ENCODE measurements at regions not wholly inside any gene's neighbourhood (a gene's known extent, or its start where the extent isn't known, plus 50 kb on each side); places are given as distances from the start of the nearest gene placed in this dataset.

DNA sequence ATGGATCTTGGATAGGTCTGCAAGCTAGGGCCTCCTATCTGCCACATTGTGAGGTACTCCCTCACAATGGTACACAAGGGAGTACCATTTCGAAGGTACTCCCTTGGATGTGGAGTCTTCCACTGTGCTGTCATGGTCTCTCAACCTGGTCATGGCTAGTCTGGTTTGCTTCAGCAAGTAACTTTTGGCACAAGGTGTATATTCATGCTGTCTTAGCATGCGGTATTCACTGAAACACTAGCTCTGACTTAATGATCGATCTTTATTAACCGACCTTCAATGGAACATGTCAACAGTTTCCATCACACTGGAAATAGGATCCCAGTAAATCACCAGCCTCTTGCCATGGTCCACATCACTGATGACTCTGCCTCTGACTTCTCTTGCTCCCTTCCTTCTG, 77.5 kb upstream of the HS3ST1 start:
- no peaks in the 10 kb centered on the region for H4K20me1 ChIP-seq (ENCODE audit: insufficient read depth)
- no TSS peak for BruUV-seq (replicated peaks)
- ATAC-seq = peak; percentile 32
- H3K9me3 ChIP-seq (ENCODE audit: control insufficient read depth in 1 of 2, insufficient read depth in 1 of 2, low read depth in 1 of 2, low read length in 2 of 2) = peaks cover 0 to 17% of the 10 kb centered on the region in 2 experiments; a peak in 1 of 4 replicates
- POLR2A ChIA-PET = interaction anchor here (0.8 to 4.3 kb wide), 17 partner anchors 10 to 193 kb away, joined by 3 to 53 read pairs (median 5); partner anchors contain the start of gene HS3ST1
- H3K4me2 ChIP-seq (ENCODE audit: low read length) = peak overlapping the region; percentile 41
- DNase-seq (ENCODE audit: low read depth, low spot score) = no peak
- H3K27me3 ChIP-seq (ENCODE audit: insufficient read depth, low read length) = no peaks in the 10 kb centered on the region
- H3K79me2 ChIP-seq (ENCODE audit: insufficient read depth, low read length) = no peaks in the 10 kb centered on the region
- TF ChIP-seq POLR2AphosphoS5 (IDR thresholded peaks at IDR 0.05; ENCODE audit: low read depth, low read length) (peak; percentile 83), JUND (IDR thresholded peaks at IDR 0.05) (no peak)
- peaks cover 56 to 66% of the 10 kb centered on the region in 2 experiments for H3K4me1 ChIP-seq (ENCODE audit: control insufficient read depth in 1 of 2, insufficient read depth in 2 of 2, low read length in 2 of 2)
- H3K9me2 ChIP-seq (ENCODE audit: insufficient read depth) = no peaks in the 10 kb centered on the region
- peaks cover 0 to 37% of the 10 kb centered on the region in 2 experiments; a peak in 2 of 4 replicates for H3K36me3 ChIP-seq (ENCODE audit: control insufficient read depth in 1 of 2, insufficient read depth in 2 of 2, low read length in 2 of 2)
- intact Hi-C loops (cut with micrococcal nuclease) = no loop called here
- CTCF ChIA-PET = interaction anchor here (0.9 to 1.4 kb wide), 2 partner anchors 196 to 1127 kb away, joined by 3 to 4 read pairs; no protein-coding TSS in a partner anchor
- H3K9ac ChIP-seq (ENCODE audit: low read length) = peak overlapping the region; percentile 61
- peak overlapping the region; percentile 88 for H3K27ac ChIP-seq (ENCODE audit: low read depth, low read length)
- RAD21 ChIA-PET (ENCODE audit: low non-redundant PET in 1 of 2, low total read pairs in 2 of 2, uncharacterized antibody in 2 of 2, unreplicated experiment in 2 of 2) = interaction anchor here (1.0 to 1.3 kb wide), 3 partner anchors 77 to 144 kb away, joined by 3 to 4 read pairs (median 3); no protein-coding TSS in a partner anchor
- no peak overlapping the region for H2AFZ ChIP-seq (ENCODE audit: low read depth, low read length, poor library complexity, severe bottlenecking)
- no peak overlapping the region for H3K4me3 ChIP-seq (replicated peaks in 1 of 2; ENCODE audit: low read depth in 1 of 2, low read length in 2 of 2)

GRCh38 chr4:11505221-11505971, 76.7 kb upstream of the HS3ST1 start:
- H3K4me3 ChIP-seq (replicated peaks in 1 of 2; ENCODE audit: low read depth in 1 of 2, low read length in 2 of 2) = no peak overlapping the region
- peaks cover 0 to 38% of the 10 kb centered on the region in 2 experiments; a peak in 2 of 4 replicates for H3K36me3 ChIP-seq (ENCODE audit: control insufficient read depth in 1 of 2, insufficient read depth in 2 of 2, low read length in 2 of 2)
- BruUV-seq (replicated peaks) = no TSS peak
- TF ChIP-seq YY1 (IDR thresholded peaks at IDR 0.05; ENCODE audit: extremely low read depth, insufficient replicate concordance, low read depth, low read length) (peak; percentile 60), ZNF274 (IDR thresholded peaks at IDR 0.05; ENCODE audit: low read depth, low read length) (no peak), ZFX (IDR thresholded peaks at IDR 0.05) (no peak), REST (IDR thresholded peaks at IDR 0.05; ENCODE audit: low read depth) (no peak), TCF7L2 (IDR thresholded peaks at IDR 0.05; ENCODE audit: borderline replicate concordance, extremely low read depth, insufficient read depth, insufficient read length) (peak; percentile 99)
- no peaks in the 10 kb centered on the region for H3K27me3 ChIP-seq (ENCODE audit: insufficient read depth, low read length)
- ChIA-PET POLR2A (interaction anchor here (0.7 to 4.3 kb wide), 24 partner anchors 9 to 244 kb away, joined by 3 to 53 read pairs (median 4); partner anchors contain the start of gene HS3ST1), CTCF (interaction anchor here (0.7 to 1.4 kb wide), 3 partner anchors 8 to 1128 kb away, joined by 3 to 4 read pairs (median 3); no protein-coding TSS in a partner anchor), RAD21 (ENCODE audit: low non-redundant PET in 1 of 2, low total read pairs in 2 of 2, uncharacterized antibody in 2 of 2, unreplicated experiment in 2 of 2) (interaction anchor here (0.7 to 1.3 kb wide), 5 partner anchors 70 to 145 kb away, joined by 3 to 4 read pairs (median 3); partner anchors contain the start of gene HS3ST1 (in 1 of the 2))
- H4K20me1 ChIP-seq (ENCODE audit: insufficient read depth) = no peaks in the 10 kb centered on the region
- H3K9ac ChIP-seq (ENCODE audit: low read length) = peak overlapping the region; percentile 61
- DNase-seq (ENCODE audit: low read depth, low spot score) (peak; percentile 99), ATAC-seq (peak; percentile 89)
- H3K9me2 ChIP-seq (ENCODE audit: insufficient read depth) = no peaks in the 10 kb centered on the region
- no peak overlapping the region for H2AFZ ChIP-seq (ENCODE audit: low read depth, low read length, poor library complexity, severe bottlenecking)
- peaks cover 0 to 17% of the 10 kb centered on the region in 2 experiments; a peak in 1 of 4 replicates for H3K9me3 ChIP-seq (ENCODE audit: control insufficient read depth in 1 of 2, insufficient read depth in 1 of 2, low read depth in 1 of 2, low read length in 2 of 2)
- peak overlapping the region; percentile 88 for H3K27ac ChIP-seq (ENCODE audit: low read depth, low read length)
- H3K79me2 ChIP-seq (ENCODE audit: insufficient read depth, low read length) = no peaks in the 10 kb centered on the region
- intact Hi-C loops (cut with micrococcal nuclease) = loop anchor here (2.0 kb wide), 3 partner anchors 43 to 193 kb away; no protein-coding TSS in a partner anchor
- peaks cover 53 to 58% of the 10 kb centered on the region in 2 experiments for H3K4me1 ChIP-seq (ENCODE audit: control insufficient read depth in 1 of 2, insufficient read depth in 2 of 2, low read length in 2 of 2)
- peak overlapping the region; percentile 41 for H3K4me2 ChIP-seq (ENCODE audit: low read length)
